GM19240 (cell line): ENCODE measurements at regions not wholly inside any gene's neighbourhood (a gene's known extent, or its start where the extent isn't known, plus 50 kb on each side); places are given as distances from the start of the nearest gene placed in this dataset.
"Not testable (repeated sequence)": the region's sequence is repeated elsewhere in the genome, so short reads cannot be mapped to it uniquely, and the experiment has no call there.

Source experiments
- DNase-seq: peaks from one replicate; pipeline ENCODE4 v3.0.0; 2011; ENCODE audit warnings: low spot score; ENCODE audit not compliant: insufficient read length

DNA sequence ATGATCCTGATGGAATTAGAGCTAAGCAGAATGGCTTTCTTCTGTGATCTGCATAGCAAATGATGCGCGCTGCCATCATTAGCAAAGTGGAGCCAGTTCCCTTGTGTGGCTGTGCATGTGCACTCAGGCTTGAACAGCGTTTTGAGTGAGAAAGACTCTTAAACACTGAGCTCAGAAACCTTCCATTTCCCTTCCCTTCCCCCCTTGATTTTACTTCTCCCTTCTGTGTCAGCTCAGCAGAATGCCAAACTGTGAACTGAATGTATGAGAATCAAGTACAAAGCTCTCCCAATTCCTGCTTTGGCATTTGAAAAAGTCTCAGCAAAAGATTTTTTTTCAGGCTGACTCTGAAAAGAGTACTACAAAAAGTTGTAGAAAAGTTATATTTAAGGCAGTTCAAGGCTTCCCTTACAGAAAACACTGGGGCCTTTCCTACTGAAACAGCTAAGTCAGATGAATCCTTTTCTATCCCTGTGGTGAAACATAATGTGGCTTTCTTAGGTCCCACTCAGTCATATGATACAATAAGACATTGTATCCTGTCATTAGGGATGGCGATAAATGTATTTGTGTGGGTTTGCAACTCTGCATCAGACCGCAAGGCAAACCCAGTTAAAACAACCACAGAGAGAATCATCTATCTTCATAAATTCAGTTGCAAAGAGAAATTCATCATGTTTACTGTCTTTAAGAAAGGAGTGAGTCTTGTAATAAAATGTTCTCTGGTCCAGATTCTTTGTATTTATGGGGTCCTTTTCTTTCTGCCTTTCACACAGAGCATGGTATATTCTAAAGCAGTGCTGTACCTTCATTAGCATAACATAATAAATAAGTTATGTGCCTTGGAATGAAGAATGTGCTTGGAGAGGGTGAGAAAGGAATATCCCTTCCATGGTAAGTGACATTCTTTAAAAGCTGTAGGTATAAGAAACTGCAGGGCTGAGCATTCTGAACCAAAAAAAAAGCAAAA is 222.6 kb downstream of the CAAP1 start:
- DNase-seq = no peak

DNA sequence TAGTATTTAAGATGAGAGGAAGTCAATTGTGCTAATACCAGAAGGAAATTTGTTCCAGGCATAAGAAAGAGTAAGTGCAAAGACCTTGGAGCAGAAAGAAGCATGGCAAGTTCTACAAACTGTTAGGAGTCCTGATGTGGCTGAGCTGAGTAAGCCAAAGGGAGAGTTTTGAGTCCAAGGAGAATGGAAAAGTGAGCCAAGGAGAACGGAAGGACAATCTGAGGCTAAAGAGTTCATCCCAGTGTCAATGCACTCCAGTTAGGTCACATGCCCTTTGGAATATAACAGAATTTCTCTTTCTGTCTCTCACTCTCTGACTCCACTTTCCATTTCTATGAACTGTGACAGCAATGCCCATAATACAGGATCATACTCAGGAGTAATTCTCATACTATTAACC is 224.7 kb downstream of the CAAP1 start:
- DNase-seq = no peak

DNA sequence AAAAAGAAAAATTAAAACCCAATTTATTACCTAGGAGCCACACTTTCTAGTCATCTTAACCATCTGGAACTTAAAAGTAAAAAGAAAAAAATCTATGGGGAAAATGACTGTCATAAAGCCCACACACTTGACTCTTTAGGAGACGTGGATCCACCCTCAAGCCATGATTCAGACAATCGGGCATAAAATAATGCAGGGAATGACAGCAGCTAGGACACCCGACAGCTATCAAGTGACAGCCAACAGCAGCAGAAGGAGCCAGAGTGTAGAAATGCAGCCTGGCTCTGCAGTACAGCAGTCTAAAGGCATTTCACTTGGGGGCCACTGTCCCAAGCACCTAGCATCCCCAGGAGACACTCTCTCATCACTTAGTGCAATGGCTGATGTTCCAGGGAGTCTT is 226.9 kb downstream of the CAAP1 start:
- no peak for DNase-seq

DNA sequence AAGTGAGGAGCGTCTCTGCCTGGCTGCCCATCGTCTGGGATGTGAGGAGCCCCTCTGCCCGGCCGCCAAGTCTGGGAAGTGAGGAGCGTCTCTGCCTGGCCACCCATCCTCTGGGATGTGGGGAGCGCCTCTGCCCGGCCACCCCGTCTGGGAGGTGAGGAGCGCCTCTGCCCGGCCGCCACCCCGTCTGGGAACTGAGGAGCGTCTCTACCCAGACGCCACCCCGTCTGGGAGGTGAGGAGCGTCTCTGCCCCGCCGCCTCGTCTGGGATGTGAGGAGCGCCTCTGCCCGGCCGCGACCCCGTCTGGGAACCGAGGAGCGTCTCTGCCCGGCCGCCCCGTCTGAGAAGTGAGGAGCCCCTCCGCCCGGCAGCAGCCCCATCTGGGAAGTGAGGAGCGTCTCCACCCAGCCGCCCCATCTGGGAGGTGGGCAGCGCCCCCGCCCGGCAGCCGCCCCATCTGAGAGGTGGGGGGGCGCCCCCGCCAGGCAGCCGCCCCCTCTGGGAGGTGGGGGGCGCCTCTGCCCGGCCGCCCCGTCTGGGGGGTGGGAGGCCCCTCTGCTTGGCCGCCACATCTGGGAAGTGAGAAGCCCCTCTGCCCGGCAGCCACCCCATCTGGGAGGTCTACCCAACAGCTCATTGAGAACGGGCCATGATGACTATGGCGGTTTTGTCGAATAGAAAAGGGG is 228.4 kb downstream of the CAAP1 start:
- DNase-seq = not testable (repeated sequence)

DNA sequence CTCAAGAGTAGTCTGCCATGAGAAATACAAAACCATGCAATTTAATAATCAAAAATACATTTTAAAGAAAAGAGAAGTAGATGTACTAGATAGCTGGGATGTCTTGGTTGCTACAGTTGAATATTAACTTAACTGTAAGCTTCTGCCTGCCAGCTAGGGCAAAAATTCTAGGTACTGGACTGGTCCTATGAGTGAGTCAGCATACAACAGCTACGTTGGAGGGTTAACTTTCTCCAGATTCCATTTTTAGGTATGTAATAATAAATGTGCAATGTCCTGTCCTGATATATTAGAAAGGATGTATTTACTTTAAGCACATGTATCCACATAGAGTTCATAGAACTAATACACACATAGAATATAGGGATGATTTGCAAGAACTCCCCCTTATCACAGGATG is 230.1 kb downstream of the CAAP1 start:
- DNase-seq = no peak

DNA sequence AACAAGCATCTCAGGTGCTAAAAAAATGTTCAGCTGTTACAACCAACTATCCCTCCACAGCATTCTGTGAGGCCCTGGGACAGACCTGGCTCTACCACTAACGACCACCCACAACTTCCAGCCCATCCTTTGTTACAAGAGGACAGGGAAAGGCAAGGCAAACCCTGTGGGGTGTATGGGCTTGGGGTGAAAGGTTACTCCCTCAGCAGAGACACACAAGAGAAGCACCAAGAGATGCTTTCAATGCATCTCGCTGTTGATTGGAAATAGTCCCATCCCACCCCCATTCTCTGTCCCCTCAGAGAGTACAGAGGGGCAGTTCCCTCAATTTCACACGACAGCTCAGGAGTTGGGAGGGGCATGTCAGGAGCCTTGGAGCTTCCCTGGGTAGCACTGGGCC is 234.1 kb downstream of the CAAP1 start:
- DNase-seq = no peak

DNA sequence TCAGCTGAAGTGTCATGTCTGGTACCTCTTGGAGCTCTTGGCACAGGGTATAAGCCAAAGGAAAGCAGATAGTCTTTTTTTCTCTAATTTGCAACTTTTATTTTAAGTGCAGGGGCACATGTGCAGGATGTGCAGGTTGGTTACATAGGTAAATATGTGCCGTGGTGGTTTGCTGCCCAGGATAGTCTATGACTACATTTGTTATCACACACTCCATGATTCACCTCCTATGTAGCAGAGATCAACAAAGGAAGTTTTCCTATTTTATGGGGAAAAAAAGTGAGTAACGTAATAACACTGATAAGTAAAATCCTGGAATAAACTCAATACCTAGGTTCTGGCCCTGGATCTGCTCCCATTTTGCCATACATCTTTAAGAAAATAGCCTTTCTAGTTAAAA is 234.6 kb downstream of the CAAP1 start:
- DNase-seq = no peak

DNA sequence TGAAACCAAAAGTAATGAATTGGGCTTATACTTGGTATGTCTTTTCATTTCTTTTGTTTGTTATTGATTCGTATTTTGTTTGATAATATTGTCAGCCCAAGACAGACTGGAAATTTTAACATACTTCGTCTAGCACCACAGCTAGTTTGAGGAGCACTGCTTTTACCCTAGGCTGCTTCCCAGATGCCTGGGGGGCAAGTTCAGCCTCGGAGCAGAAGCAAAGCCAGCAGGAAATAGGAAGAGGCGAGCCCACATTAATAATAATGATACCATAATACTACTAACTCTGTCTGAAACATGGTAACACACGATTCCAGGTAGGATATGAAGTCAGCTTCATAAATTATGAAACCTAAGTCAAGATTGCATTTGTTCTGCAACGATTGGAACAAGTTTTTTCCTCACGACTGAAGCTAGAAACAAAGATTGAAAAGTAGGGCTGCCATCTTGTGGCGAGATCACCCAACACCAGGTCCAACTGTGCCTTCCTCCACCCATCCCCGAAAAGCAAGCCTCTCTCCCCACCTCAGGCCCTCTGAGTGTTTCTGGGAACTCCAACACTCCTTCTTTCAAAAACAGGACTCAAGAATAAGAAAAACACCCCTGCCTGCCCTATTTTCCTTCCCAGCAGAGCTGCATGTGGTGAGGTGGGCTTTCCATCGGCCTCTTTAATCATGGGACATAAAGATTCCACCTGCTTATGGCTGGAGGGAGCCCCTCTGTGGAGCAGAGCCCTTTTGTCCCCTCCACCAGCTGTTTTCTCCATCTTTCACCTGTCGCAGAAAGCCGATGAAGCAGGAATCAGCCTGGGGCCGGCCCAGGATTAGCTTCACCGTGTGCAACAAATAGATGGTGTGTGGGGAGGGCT is 236.4 kb downstream of the CAAP1 start:
- no peak for DNase-seq

DNA sequence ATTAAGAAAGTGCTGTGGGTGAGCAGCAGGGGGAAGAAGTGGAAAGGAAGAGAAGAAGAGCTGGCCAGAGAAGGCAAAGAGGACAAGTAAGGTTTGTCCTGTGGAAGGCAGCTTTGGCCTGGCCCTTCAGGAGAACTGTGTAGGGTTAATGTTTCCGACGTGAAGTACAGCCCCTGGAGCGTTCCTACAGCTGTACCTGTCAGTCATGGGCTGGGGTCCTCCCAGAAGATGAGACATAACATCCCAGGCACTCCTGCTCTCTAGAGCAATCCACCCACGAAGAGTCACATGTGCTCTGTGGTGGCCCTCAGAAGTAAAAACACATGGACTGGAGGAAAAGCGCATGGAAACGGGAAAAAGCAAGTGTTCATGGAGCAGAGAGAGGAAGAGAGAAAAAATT is 237.4 kb downstream of the CAAP1 start:
- no peak for DNase-seq

DNA sequence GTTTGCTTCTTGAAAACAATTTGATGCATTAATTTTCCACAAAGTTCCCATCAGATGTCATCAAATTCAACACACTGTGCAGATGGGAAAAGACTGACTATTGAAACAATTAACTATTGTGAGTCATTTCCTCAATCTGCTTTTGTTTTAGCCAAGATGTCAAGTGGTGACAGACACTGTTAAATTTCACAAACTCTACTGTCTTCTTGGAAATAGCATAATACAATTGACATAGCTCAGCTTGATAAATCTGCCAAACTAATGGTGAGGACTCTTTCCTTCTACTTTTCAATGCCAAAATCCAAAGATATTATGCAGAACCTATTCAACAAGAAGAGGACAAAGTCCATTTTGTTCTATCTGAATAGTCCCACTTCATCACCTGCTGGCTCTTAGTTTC is 242.3 kb downstream of the CAAP1 start:
- no peak for DNase-seq

DNA sequence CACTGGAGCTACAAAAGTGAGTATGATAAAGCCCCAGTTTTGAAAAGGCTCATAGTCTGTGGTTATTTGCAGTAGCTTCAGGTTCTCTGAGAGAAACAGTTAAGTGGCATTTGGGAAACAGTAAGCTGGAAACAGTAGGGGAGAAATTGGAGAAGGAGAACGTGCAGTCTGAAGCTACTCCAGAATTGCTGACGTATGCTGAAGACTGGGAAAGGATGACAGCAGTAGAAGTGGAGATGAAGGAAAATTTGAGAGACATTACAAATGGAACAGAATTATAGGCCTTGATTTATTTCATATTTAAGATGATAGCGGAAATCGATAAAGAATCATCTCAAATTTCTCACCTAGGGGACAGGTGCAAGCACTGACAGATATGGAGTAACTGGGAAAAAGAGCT is 248.8 kb downstream of the CAAP1 start:
- DNase-seq = no peak

DNA sequence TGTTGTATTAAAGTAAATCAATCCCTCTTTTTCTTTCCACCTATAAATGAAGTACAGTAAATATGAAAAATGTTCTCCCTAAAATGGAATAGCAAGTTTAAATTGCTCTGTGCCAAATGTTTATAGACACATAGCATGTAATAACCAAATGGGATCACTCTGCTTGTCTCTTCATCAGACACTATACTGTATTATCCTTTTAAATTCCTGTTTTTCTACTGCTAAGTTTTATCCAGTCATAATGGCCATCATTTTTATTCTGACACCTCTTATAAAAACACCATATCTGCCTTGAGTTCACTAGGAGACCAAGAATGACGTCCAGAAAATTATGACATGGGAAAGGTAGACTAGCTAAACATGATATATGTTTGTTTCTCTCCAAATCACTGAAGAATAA is 252.8 kb downstream of the CAAP1 start:
- no peak for DNase-seq

DNA sequence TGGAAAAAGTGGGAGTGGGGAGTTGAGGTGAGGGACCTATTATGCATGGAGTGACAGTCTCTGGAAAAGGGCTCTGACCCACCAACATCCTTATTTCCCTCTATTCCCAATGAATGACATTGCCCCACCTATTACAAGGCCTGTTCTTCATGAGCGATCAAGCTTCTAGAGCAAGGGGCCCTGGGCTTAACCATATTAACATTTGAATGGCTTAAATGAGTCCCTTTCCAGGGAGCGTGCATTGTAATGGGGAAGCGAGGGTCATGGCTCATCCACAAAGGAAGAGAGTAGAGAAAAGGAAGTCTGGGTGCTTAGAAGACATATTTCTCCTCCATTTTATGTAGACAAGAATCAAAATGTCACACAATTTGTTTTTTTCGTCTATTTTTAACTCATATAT is 255.5 kb downstream of the CAAP1 start:
- no peak for DNase-seq

DNA sequence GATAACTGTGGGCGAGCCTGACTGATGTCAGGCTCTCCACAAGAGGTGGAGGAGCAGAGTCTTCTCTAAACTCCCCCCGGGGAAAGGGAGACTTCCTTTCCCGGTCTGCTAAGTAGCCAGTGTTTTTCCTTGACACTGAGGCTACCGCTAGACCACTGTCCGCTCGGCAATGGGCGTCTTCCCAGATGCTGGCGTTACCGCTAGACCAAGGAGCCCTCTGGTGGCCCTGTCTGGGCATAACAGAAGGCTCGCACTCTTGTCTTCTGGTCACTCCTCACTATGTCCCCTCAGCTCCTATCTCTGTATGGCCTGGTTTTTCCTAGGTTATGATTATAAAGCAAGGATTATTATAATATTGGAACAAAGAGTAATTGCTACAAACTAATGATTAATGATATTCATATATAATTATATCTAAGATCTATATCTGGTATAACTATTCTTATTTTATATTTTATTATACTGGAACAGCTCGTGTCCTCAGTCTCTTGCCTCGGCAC is 278.7 kb downstream of the CAAP1 start:
- DNase-seq = not testable (repeated sequence)

DNA sequence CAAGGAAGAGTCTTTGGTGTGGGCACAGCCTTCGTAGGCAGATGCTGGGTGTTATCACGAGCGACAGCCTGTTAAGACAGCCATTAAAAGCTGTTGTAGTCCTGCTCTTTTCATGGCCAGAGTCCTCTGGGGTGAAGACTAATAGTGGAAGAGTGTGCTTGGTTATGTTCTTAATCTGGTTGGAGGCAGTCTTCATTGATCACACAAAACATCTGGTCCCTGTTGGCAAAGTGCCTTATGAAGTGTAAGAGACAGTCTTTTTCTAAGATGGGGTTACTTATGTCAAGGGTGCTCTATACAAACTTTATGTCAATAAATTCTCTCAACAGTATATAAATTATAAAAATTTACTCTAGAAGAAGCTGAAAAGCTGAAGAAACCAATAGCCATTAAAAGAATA is 280.4 kb downstream of the CAAP1 start:
- no peak for DNase-seq

DNA sequence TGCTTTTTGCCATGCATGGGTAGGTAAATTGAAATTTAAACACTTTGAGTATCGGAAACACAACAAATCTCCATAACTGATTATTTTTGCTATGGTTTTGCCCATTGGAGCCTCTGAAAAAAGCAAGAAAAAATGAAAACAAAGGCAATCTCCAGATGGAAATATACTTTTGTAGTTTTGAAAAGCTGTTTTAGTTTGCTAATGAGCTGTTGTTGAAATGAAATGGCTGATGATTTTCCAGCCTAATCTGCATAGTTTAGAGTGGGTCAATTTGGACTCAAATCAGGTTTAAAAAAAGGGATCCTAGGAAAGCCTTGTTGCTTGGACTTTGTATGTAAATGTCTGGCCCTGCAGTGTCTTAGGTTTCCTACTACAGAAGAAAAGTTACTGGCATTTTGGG is 285.8 kb downstream of the CAAP1 start:
- DNase-seq = no peak

DNA sequence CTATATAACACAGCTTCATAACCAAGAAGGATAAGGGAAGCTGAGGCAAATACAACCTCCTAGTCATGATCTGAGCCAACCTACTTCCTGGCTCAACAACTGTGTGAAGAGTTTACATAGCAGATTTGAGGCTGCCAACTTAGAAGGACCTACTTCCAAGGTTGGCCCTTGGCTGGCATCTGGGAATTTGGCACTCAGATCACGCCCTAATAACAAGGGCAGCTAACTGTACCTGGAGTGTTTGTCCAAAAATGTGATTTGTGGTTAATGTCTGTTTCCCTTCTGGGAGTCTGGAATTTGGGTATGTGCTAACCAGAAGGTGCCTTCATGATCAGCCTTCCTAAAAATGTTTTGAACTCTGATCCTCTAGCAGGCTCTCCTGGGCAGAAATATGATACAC is 287.2 kb downstream of the CAAP1 start:
- DNase-seq = no peak

DNA sequence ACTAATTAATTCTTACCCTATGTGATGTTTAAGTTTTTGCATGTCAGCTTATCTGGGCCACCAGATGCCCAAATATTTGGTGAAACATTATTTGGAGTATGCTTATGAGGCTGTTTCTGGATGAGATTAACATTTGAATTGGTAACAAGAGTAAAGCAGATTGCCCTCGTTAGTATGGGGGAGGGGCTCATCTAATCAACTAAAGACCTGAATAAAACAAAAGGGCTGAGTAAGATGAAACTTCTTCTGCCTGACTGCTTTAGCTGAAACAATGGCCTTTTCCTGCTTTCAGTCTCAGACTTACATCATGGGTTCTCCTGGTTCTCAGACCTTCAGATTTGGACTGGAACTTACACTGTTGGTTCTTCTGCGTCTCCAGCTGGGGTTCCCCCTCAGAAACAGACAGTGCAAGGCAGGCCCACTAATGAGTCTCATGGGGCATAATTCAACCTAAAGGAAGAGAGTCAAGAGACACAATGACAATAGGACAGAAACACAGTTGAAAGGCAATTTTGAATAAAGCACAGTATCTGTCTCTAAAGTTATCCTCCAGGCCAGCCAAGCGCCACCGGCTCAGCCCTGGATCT is 288.4 kb downstream of the CAAP1 start:
- no peak for DNase-seq

DNA sequence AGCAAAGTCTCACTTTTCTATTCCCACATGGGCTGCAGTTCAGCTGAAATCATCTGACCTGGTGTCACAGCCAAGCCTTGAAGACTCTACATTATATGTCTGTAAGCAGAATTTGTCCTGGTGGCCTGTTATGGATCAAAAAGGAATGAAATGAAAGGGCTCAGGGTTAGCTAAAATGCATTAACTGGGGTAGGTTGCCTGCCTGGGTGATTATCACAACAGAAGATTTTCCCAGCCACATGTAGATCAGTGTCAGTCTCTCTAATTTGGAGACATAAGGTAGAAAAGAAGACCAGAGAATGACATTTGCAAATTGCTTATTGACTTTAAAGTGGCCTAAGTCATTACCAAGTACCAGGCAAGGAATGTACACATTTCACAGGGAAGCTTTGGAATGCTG is 289.0 kb downstream of the CAAP1 start:
- no peak for DNase-seq

DNA sequence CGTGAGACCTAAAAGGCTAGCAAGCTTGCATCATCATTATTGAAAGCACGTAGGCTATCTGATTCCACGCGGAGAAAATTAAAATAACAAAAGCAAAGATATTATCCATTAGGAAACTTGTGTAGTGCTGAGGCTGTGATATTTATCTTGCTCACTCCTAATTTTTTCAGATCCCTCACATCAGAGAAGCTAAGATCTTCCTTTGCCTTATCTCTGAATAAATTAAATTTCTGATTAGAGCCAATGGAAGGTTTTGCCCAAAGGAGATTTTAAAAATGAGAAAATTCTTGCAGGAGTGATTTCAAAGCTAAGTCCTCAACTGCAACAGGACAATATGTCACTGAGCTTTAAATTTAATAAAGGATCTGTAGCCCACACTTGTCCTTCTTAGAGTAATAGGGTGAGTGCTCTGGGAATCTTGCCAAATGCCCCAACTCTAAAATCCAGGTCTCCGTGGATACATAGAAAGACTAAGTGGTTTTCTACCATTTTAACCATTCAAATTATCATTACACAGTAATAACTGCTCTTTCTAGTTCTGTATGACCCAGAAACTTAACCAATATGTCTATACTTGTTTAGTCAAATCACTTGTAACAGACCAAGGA is 295.0 kb downstream of the CAAP1 start:
- no peak for DNase-seq

DNA sequence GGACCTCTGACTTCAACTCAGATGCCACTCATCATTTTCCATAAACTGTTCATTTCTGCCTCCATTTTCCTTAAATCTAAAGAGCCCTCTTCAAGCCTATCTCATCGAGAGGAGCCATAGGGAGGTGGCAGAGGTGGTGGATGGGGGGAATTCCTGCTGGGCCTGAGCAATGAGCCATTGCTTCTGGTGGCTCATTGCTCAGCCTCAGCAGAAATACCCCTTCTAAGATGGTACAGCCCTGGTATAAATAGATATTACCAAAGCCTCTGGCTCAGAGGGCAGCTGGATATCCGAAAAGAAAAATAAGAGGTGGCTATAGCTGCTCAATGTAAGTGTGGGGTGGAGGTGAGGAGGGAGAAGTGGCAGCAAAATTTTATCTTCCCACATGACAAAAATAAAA is 313.5 kb downstream of the CAAP1 start:
- DNase-seq = no peak
